ENCODE measurements at regions not wholly inside any gene's neighbourhood (a gene's known extent, or its start where the extent isn't known, plus 50 kb on each side); places are given as distances from the start of the nearest gene placed in this dataset.

- Histone ChIP-seq H3K79me1 (ENCODE audit: insufficient read depth, low read depth, low read length, poor library complexity, severe bottlenecking) (no peaks in the 10 kb centered on the region), H2AK5ac (ENCODE audit: insufficient read length, low read length) (no peak overlapping the region)
Observed at GRCh38 chr12:39240587-39240986, 202.3 kb downstream of the KIF21A start.

More at GRCh38 chr12:39240587-39240986, 202.3 kb downstream of the KIF21A start:
- H3K18ac ChIP-seq (ENCODE audit: insufficient read length, low read depth, low read length): no peak overlapping the region
- no peak overlapping the region for H2BK12ac ChIP-seq (ENCODE audit: insufficient read length, low read depth, low read length)
- no peak overlapping the region for H4K91ac ChIP-seq (ENCODE audit: insufficient read length, low read depth, low read length)
- no peak overlapping the region for H2AFZ ChIP-seq (ENCODE audit: low read length)
- Mint-ChIP-seq H3K4me1 (peaks cover 6 to 9% of the 10 kb centered on the region in 2 experiments), H3K27ac (peak overlapping the region in 1 of 3 experiments; percentile 55; a peak in 1 of 7 replicates), H3K27me3 (ENCODE audit: low read depth) (no peaks in the 10 kb centered on the region), H3K9me3 (no peaks in the 10 kb centered on the region), H3K4me3 (no peak overlapping the region), H3K36me3 (ENCODE audit: insufficient read depth in 1 of 3, low read depth in 3 of 3) (no peaks in the 10 kb centered on the region)
- H3K27ac ChIP-seq (ENCODE audit: insufficient read length, low read depth, low read length): no peak overlapping the region
- no peaks in the 10 kb centered on the region for H3K27me3 ChIP-seq (ENCODE audit: insufficient read depth, low read length)
- no peak overlapping the region for H2BK20ac ChIP-seq (ENCODE audit: low read depth, low read length, poor library complexity, severe bottlenecking)
- no peak for TF ChIP-seq CTCF (conservative IDR thresholded peaks at IDR 0.05)
- no peak overlapping the region for H3K14ac ChIP-seq (ENCODE audit: insufficient read depth, low read length)
- H3K79me2 ChIP-seq (ENCODE audit: insufficient read depth, low read length): no peaks in the 10 kb centered on the region
- no peaks in the 10 kb centered on the region for H4K20me1 ChIP-seq (ENCODE audit: control insufficient read depth, insufficient read depth, insufficient read length)
- H3K4me2 ChIP-seq (ENCODE audit: insufficient read depth, insufficient read length, low read length): no peak overlapping the region
- H4K8ac ChIP-seq (replicated peaks; ENCODE audit: insufficient read length, low read depth, low read length): no peak overlapping the region
- WGBS (ENCODE audit: extremely low coverage, insufficient read length, low lambda C conversion rate): no CpG with 5 or more reads among the region's 1 CpG
- H3T11ph ChIP-seq (ENCODE audit: low read length): no peak overlapping the region
- H3K23ac ChIP-seq (ENCODE audit: insufficient read length, low read depth, low read length): no peak overlapping the region
- no peak overlapping the region for H2BK5ac ChIP-seq (ENCODE audit: insufficient read length, low read length)
- no peak overlapping the region for H3K9ac ChIP-seq (ENCODE audit: extremely low read depth, insufficient read length, low read length)
- no peak overlapping the region for H3K4ac ChIP-seq (ENCODE audit: low read depth, low read length)
- no peaks in the 10 kb centered on the region for H3K9me3 ChIP-seq (ENCODE audit: control insufficient read depth, low read depth, low read length)
- no peak overlapping the region for H2BK15ac ChIP-seq (ENCODE audit: low read depth, low read length)
- no peak overlapping the region for H2BK120ac ChIP-seq (ENCODE audit: low read depth, low read length, poor library complexity, severe bottlenecking)
- no peak overlapping the region for H4K5ac ChIP-seq (ENCODE audit: insufficient read length, low read depth, low read length)
- H3K56ac ChIP-seq (ENCODE audit: insufficient read length, low read depth, low read length): no peak overlapping the region
- DNase-seq: no peak
- no peaks in the 10 kb centered on the region for H3K23me2 ChIP-seq (ENCODE audit: insufficient read length, low read depth, low read length, poor library complexity, severe bottlenecking)
- H3K4me1 ChIP-seq (ENCODE audit: insufficient read depth, low read length): no peaks in the 10 kb centered on the region; the same call in 1 of the 2 replicates

All from H9 (cell line).